HPDE6-E6E7 (cell line): ENCODE measurements at regions not wholly inside any gene's neighbourhood (a gene's known extent, or its start where the extent isn't known, plus 50 kb on each side); places are given as distances from the start of the nearest gene placed in this dataset.
"Not testable (repeated sequence)": the region's sequence is repeated elsewhere in the genome, so short reads cannot be mapped to it uniquely, and the experiment has no call there.

Experiments
- DNase-seq: peaks from one replicate; pipeline ENCODE4 v3.0.0; 2011; ENCODE audit warnings: missing footprints; ENCODE audit errors: extremely low spot score

DNA sequence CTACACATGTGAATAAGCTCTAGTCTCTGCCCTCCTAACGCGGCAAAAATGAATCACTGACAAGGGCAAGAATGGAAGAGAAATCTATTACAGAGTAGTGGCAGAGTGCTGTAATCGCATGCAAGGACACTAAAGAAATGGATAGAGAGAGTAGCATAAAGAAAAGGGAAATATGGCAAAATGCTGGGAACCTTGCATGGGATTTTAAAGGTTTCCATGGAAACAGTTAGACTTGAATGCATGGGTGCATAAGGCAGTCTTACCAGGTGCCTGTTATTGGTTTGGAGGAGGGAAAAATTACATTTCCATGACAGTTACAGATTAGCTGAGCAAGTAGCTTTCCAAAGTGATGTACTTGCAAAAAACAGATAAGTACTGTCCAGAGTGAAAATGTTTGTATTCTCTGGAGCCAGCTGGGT, 233.4 kb downstream of the PTN start:
- no peak for DNase-seq

DNA sequence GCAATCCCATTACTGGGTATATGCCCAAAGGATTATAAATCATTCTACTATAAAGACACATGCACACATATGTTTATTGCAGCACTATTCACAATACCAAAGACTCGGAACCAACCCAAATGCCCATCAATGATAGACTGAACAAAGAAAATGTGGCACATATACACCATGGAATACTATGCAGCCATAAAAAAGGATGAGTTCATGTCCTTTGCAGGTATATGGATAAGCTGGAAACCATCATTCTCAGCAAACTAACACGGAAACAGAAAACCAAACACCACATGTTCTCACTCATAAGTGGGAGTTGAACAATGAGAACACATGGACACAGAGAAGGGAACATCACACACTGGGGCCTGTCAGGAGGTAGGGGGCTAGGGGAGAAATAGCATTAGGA, 235.7 kb downstream of the PTN start:
- DNase-seq: not testable (repeated sequence)

DNA sequence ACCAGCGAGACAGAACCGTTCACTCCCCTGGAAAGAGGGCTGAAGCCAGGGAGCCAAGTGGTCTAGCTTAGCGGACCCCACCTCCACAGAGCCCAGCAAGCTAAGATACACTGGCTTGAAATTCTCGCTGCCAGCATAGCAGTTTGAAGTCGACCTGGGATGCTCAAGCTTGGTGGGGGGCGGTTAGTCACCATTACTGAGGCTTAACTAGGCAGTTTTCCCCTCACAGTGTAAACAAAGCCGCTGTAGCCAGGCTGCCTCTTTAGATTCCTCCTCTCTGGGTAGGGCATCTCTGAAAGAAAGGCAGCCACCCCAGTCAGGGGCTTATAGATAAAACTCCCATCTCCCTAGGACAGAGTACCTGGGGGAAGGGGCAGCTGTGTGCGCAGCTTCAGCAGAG, 235.1 kb downstream of the CHRM2 start:
- not testable (repeated sequence) for DNase-seq

DNA sequence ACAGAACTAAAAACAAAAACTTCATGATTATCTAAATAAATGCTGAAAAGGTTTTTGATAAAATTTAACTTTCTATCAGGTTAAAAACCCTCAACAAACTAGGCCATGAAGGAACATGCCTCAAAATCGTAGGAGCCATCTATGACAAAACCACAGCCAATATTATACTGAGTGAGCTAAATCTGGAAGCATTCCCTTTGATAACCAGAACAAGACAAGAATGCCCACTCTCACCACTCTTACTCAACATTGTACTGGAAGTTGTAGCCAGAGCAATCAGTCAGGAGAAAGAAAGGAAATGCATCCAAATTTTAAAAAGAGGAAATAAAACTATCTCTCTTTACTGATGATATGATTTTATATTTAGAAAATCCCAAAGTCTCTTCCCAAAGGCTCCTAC, 228.7 kb downstream of the CHRM2 start:
- no peak for DNase-seq

DNA sequence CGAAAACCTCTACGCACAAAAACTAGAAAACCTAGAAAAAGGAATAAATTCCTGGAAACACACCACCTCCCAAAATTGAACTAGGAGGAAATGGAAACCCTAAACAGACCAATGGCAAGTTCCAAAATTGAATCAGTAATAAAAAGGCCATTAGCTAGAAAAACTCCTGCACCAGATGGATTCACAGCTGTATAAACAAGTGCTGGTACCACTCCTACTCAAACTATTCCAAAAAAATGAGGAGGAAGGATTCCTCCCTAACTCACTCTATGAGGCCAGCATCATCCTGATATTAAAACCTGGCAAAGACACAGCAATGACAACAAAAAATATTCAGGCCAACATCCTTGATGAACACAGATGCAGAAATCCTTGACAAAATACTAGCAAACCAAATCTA, 228.2 kb downstream of the CHRM2 start:
- DNase-seq: no peak

DNA sequence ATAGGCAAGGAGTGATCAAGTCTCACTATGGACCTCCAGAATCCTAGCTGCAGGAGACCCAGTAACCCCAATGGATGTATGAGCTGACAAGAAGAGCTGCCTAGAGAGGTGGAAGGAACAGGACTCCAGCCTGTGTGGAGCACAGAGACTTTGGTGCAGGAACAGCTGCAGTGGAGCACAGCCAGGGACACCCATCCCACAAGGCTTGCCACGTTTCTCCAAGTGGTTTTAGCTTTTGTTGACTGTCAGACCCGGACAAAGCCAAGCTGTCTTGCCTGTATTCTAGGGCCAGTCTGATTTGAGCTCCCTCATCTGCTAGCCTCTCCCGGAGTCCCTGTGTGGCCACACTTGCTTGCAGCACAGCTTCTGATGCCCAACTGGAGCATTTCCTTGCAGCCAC, 224.7 kb downstream of the CHRM2 start:
- no peak for DNase-seq

DNA sequence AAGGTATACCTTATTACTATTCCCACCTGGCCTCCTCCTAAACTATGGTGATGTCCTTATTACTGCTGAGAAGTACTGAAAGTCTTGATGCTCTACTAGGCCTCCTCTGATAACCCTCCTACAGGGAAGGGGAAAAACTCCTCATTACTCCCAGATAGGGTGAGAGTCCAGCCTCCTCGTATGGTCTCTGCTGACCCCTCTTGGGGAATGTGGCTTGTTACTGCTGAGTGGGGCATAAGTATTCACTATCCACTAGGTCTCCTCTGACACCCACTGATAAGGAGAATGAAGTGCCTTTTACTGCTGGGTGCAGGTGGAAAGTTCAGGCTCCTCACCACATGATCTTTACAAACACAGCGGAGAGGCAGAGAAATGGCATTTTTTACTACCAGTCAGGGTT, 222.9 kb downstream of the CHRM2 start:
- DNase-seq: no peak

DNA sequence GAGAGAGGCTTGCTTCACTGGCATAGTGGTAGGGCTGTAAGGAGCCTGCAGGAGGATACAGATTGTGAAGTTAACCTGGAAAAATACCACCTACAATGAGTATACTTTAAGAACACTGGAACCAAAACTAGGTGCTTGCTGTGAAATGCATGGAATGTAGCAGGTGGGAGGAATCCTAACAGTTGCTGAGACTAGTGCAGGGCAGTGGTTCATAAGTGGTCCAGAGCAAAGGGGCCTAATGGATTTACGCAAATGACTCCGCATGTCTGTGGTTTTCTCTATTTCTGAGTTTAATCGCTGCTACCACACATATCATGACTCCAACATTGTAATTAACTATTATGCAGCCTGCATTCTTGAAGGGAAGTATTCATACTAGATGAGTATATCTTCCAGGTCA, 218.4 kb downstream of the CHRM2 start:
- no peak for DNase-seq

DNA sequence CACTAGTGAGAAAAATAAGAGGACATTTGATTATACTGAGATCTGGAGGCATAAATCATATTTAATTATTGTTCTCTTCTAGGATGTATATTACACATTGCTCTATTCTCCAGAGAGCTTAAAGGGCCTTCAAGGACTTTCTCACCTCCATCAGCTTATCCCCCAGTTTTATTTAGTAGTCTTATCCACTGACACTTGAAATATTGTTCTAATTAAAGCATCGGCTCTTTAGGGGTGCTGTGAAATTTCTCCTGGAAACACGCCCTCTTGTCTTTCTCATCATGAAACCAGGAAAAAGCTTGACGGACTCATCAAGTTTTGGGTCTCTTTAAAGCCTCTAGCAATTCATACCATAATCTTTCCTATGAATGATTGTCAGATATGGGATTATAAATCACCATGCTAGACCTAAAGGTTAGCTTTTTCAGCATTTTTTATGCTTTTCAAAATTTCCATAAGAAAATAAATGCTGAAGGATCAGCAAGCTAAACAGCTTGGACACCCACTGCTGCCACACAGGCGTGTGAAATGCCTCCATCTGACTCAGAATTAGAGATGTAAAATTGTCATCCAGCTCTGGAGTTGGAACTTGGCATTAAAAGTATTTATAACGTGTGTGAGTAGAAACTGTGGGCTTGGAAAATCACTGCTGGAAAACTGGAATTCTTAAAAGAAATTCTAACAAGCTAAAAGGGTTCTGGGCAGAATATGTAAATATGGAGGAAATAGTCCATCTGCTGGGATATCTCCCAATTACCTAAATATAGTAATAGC, 216.3 kb downstream of the CHRM2 start:
- no peak for DNase-seq

DNA sequence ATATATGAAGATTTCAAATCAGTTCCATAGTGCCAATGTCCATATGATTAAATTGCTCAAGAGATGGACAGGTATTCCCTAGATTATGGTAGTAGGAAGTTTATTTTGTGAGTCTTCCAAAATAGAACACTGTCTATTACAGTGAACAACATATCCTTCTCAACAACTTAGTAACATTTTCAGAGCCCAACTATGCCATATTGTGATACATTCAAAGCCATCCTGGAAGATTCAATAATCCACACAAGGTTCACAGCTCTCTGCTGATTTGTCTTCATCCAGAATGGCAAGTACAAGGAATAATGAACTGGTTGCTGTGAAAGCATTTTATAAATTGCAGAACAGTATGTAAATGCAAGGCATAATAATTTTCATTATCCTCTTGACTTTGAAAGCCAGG, 213.9 kb downstream of the CHRM2 start:
- no peak for DNase-seq

DNA sequence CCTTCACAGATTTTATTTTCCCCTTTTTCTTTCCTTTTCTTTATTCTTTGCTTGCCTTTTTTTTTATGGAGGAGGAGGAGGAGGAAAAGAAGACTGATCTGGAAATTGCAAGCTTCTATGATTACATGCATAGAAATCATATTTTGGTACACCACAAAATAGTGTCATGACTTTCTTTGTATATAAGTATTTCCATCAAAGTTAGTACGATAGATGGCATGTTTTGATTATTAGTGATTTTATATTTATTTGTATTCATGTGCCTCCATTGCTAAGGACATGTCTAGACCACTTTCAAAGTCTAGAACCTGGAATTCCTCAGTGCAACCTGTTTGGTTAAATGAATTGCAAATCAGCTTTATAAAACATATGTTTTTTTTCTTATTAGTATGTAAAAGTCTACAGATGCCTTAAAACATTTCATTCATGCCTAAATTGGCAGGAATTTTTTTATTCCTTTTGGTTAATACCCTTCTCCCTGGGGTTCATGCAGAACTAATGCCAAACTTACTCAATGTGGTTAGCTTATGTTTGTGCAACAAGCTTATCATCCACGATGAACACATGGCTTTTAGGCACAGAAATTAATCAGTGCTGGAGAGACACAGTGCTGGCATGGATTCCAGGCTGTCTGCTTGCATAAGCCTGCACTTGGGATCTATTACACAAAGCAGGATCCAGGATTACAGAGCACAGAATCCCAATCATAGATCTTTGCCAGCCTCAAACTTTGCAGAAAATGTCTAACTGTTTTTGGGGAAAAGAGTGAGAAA, 213.1 kb downstream of the CHRM2 start:
- no peak for DNase-seq

DNA sequence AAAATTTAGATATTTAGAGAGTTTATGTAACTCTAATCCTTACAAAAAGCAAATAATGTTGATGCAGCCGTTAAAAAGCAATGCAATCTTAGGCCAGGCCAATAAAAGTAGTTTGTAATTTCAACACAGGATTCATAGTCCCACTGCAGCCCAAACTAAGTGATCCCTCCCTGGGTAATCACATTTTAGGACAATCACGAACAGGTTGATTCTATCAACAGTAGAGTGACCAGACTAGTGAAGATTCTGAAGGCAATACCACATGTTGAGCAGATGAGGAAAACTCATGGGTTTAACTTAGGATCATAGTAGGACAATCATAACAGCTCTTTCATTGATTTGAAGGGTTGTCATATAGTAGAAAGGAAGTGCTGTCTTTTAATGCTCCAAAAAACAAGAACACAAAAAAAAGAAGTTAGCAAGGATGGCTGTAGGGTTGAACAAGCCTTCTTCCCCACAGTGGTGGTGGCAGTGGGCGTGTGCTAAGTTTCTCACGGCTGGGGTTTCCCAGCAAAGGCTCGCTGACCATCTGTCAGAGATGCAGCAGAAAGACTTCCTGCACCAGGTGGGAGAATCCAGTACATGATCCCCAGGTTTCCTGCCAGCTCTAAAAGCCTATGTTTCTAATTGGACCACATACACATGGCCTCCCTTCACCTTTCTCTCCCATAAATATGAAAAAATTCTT, 212.2 kb downstream of the CHRM2 start:
- no peak for DNase-seq

DNA sequence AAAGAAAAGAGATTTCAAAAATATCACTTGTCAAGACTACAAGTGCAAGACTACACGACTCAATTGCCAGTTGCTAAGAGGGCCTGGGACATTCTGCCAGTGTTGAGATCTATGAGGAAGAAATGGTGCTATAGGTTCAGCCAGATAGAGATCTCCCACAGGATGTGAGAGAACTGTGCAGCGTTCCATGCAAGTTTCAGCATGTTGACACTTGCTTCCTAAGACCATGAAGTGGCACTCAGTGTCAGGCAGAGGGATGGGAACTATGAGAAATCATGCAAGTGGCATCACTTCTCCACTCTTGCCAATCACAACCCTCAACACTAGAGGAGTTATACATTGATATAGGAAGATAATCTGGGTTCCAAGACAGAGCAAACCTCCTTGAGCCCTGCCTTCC, 210.3 kb downstream of the CHRM2 start:
- DNase-seq: peak; percentile 3

DNA sequence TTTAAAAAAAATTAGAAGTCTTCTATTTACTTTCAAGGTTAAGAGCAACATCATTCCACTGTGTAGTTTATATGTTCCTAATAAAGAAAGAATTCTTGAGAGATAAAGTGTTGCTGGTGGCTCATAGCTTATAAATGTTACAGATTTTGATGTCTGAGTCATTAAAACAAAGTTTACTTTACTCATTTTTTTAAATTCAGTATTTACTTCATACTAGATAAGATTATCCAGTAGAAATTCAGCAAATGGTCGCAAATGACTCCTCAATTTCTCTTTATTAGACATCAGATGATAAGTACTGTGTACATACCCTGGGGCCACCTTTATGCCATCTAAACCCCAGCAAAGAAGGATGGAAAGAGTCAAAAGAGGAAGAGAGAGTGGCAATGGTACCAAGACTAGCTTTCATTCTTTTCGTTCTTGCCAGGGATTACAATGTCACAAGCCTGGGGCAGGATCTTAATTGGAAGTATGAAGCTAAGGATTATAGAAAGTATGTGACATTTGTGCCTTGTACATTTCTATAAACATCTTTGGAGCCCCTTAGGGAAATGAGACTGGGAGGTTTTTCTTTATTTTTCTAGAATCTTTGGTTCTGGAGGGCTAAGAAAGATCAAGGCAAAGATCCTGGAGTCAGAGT, 206.1 kb downstream of the CHRM2 start:
- no peak for DNase-seq

DNA sequence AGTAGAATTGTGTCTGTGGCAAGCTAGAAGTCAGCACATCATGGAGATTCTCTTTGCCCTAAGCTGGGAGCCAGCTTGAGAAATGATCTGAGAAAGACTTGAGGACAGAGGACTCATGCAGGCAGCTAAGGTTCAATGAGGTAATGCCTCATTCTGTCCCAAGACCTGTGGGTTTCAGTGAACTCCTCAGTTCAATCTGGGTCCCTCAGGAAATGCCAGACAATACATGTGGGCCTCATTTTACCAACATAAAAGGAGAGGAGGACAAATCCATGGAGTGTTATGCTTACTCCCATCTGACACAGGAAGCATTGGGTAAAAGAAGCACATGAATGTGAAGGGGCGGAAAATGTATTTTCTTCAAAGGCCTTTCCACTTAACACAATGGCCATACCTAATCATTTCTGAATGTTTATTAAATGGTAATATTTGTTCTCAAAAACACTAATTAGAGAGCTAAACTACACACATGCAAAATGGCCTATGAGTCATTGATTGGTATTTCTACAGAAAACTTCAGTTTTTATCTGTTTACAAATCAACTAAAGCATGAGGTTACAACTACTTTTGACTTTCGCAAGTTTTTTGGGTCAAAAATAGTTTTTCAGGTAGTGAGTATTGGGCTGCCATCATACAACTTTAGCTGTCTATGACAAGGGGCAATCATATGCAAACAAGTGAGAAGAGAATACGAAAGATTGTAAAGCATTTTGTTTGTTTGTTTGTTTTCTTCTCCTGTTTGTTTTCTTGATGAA, 205.3 kb downstream of the CHRM2 start:
- DNase-seq: no peak
